WTC11 (cell line): ENCODE measurements at regions not wholly inside any gene's neighbourhood (a gene's known extent, or its start where the extent isn't known, plus 50 kb on each side); places are given as distances from the start of the nearest gene placed in this dataset.
"Not testable (repeated sequence)": the region's sequence is repeated elsewhere in the genome, so short reads cannot be mapped to it uniquely, and the experiment has no call there.

ENCODE experiments used
- ATAC-seq: fragments of 200-7000 bp; cut with Tn5 transposase; 2 replicates; pipeline ENCODE4 v1.10.0; 2021; ENCODE audit warnings: mild to moderate bottlenecking, moderate library complexity
- CTCF ChIA-PET: fragments of 300-600 bp; sonication (Branson Sonifier 250); formaldehyde crosslinking; loops from one replicate; lab custom pipeline; 2021; ENCODE audit warnings: antibody characterized with exemption; lab: Charles Lee
- POLR2A ChIA-PET: fragments of 350-600 bp; sonication (Branson Sonifier 250); formaldehyde crosslinking; loops from one replicate; lab custom pipeline; 2021; ENCODE audit warnings: antibody characterized with exemption; lab: Charles Lee
- DNase-seq: peaks from one replicate; pipeline ENCODE4 v3.0.0; 2021; ENCODE audit warnings: low spot score
- H3K27ac Mint-ChIP-seq: 2 replicates; pipeline ENCODE4 v1.8.0; 2021; ENCODE audit warnings: mixed read lengths
- H3K27me3 Mint-ChIP-seq: 2 replicates; pipeline ENCODE4 v1.8.0; 2021; ENCODE audit warnings: low read depth, mild to moderate bottlenecking, moderate library complexity, mixed read lengths
- H3K36me3 Mint-ChIP-seq: 2 replicates; pipeline ENCODE4 v1.8.0; 2021; ENCODE audit warnings: mixed read lengths
- H3K4me1 Mint-ChIP-seq: 2 replicates; pipeline ENCODE4 v1.8.0; 2022; ENCODE audit warnings: mixed read lengths
- H3K4me3 Mint-ChIP-seq: 2 replicates; pipeline ENCODE4 v1.8.0; 2021; ENCODE audit warnings: mild to moderate bottlenecking, moderate library complexity, mixed read lengths
- H3K9me3 Mint-ChIP-seq: 2 replicates; pipeline ENCODE4 v1.8.0; 2021; ENCODE audit warnings: mixed read lengths
- E2F4 ChIP-seq: sonication (generic); formaldehyde crosslinking; IDR thresholded peaks from 2 replicates; pipeline ENCODE4 v1.8.1; 2022; ENCODE audit warnings: low read depth, mild to moderate bottlenecking, moderate library complexity, missing genetic modification reagents, borderline replicate concordance
- ETV6 ChIP-seq: sonication (generic); formaldehyde crosslinking; IDR thresholded peaks from 2 replicates; pipeline ENCODE4 v1.8.1; 2022; ENCODE audit warnings: mild to moderate bottlenecking, missing genetic modification reagents
- FOXJ3 ChIP-seq: sonication (generic); formaldehyde crosslinking; IDR thresholded peaks from 2 replicates; pipeline ENCODE4 v1.9.0; 2021; ENCODE audit warnings: missing genetic modification reagents, mild to moderate bottlenecking, borderline replicate concordance
- GRHL2 ChIP-seq: fragments of 250-450 bp; sonication (Bioruptor Pico); IDR thresholded peaks from 2 replicates; pipeline ENCODE4 v1.8.0; 2022; ENCODE audit warnings: mild to moderate bottlenecking, moderate library complexity; ENCODE audit not compliant: insufficient replicate concordance, severe bottlenecking
- IRF1 ChIP-seq: sonication (generic); formaldehyde crosslinking; IDR thresholded peaks from 2 replicates; pipeline ENCODE4 v1.8.0; 2023; ENCODE audit warnings: missing genetic modification reagents
- KAT7 ChIP-seq: sonication (generic); formaldehyde crosslinking; IDR thresholded peaks from 2 replicates; pipeline ENCODE4 v1.8.1; 2023; ENCODE audit warnings: missing genetic modification reagents, mild to moderate bottlenecking, borderline replicate concordance
- MLX ChIP-seq: sonication (generic); formaldehyde crosslinking; IDR thresholded peaks from 2 replicates; pipeline ENCODE4 v1.8.1; 2023; ENCODE audit warnings: mild to moderate bottlenecking, missing genetic modification reagents, moderate library complexity
- NFATC4 ChIP-seq: fragments of 250-450 bp; sonication (Bioruptor Pico); IDR thresholded peaks from 2 replicates; pipeline ENCODE4 v1.9.0; 2021; ENCODE audit warnings: mild to moderate bottlenecking
- NFYB ChIP-seq: sonication (generic); formaldehyde crosslinking; conservative IDR thresholded peaks from 2 replicates; pipeline ENCODE4 v1.8.0; 2022; ENCODE audit warnings: low read depth, missing genetic modification reagents
- PRDM15 ChIP-seq: sonication (generic); formaldehyde crosslinking; IDR thresholded peaks from 2 replicates; pipeline ENCODE4 v1.8.0; 2022; ENCODE audit warnings: missing genetic modification reagents
- USF2 ChIP-seq: sonication (generic); formaldehyde crosslinking; IDR thresholded peaks from 2 replicates; pipeline ENCODE4 v1.8.1; 2023; ENCODE audit warnings: mild to moderate bottlenecking, missing genetic modification reagents, moderate library complexity
- ZNF263 ChIP-seq: sonication (generic); formaldehyde crosslinking; IDR thresholded peaks from 2 replicates; pipeline ENCODE4 v1.8.1; 2022; ENCODE audit warnings: low read depth, mild to moderate bottlenecking, moderate library complexity, missing genetic modification reagents
- ZNF281 ChIP-seq: sonication (generic); formaldehyde crosslinking; IDR thresholded peaks from 2 replicates; pipeline ENCODE4 v1.8.0; 2023; ENCODE audit warnings: mild to moderate bottlenecking, missing genetic modification reagents
- ZNF317 ChIP-seq: sonication (generic); formaldehyde crosslinking; IDR thresholded peaks from 2 replicates; pipeline ENCODE4 v1.8.1; 2023; ENCODE audit warnings: low read depth, mild to moderate bottlenecking, moderate library complexity, missing genetic modification reagents, borderline replicate concordance
- ZNF532 ChIP-seq: fragments of 250-450 bp; sonication (Bioruptor Pico); IDR thresholded peaks from 2 replicates; pipeline ENCODE4 v1.9.0; 2021; ENCODE audit warnings: mild to moderate bottlenecking, borderline replicate concordance

GRCh38 chr22:36081023-36081431 lies 52.4 kb upstream of the RBFOX2 start (continued):
- TF ChIP-seq IRF1 (CRISPR knock-in tag): no peak
- no peak for TF ChIP-seq USF2
- no peak for TF ChIP-seq NFATC4
- TF ChIP-seq NFYB (CRISPR knock-in tag): no peak
- no peak for TF ChIP-seq MLX (CRISPR knock-in tag)
- no peak for TF ChIP-seq ZNF281
- no peak for TF ChIP-seq GRHL2 (CRISPR knock-in tag)
- TF ChIP-seq ZNF532 (CRISPR knock-in tag): no peak
- TF ChIP-seq, all 79 proteins: peak for 0

GRCh38 chr22:36080281-36080680 lies 51.7 kb upstream of the RBFOX2 start:
- H3K27ac Mint-ChIP-seq, H3K36me3 Mint-ChIP-seq, H3K4me3 Mint-ChIP-seq, DNase-seq, POLR2A ChIA-PET, H3K9me3 Mint-ChIP-seq, H3K27me3 Mint-ChIP-seq, ATAC-seq, H3K4me1 Mint-ChIP-seq: not testable (repeated sequence)
- CTCF ChIA-PET: interaction anchor here (8.6 kb wide), 1 partner anchor 14 kb away, joined by 82 read pairs; no protein-coding TSS in a partner anchor

- no peak overlapping the region for H3K27ac Mint-ChIP-seq
- ChIA-PET CTCF (interaction anchor here (1.2 to 8.6 kb wide), 2 partner anchors 13 to 45 kb away, joined by 4 to 82 read pairs; no protein-coding TSS in a partner anchor), POLR2A (no interaction called here)
- H3K4me3 Mint-ChIP-seq: no peak overlapping the region
- H3K4me1 Mint-ChIP-seq: no peaks in the 10 kb centered on the region
- DNase-seq (no peak), ATAC-seq (no peak)
- H3K27me3 Mint-ChIP-seq: no peaks in the 10 kb centered on the region
- peaks cover 6% of the 10 kb centered on the region for H3K9me3 Mint-ChIP-seq
- no peaks in the 10 kb centered on the region for H3K36me3 Mint-ChIP-seq
- TF ChIP-seq ZNF317 (CRISPR knock-in tag) (no peak), MLX (CRISPR knock-in tag) (no peak), PRDM15 (CRISPR knock-in tag) (no peak), KAT7 (CRISPR knock-in tag) (no peak), E2F4 (CRISPR knock-in tag) (no peak), ZNF263 (no peak), FOXJ3 (CRISPR knock-in tag) (no peak), IRF1 (CRISPR knock-in tag) (no peak), ETV6 (CRISPR knock-in tag) (no peak)
Measured at GRCh38 chr22:36079041-36079440, 50.4 kb upstream of the RBFOX2 start.
